ENCODE measurements at regions not wholly inside any gene's neighbourhood (a gene's known extent, or its start where the extent isn't known, plus 50 kb on each side); places are given as distances from the start of the nearest gene placed in this dataset.

DNA sequence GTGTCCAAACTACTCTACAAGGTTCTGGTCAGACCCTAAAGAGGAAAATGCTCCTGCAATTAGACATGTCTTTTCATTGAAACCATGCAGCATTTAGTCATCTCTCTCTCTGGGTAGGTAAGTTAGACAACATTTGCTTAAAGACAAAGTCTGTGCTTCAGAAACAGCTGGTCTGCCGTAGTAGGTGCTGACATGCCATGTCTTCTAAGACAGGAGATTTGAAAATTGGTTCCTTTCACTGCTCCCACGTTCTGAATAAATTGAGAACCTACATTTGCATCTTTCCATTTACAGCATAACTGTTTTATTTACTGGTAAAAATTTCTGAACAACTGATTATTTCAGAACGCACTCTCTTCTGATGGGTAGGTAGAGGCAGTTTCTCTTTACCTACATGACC is 494.0 kb downstream of the EFNB2 start:
- H4K20me1 ChIP-seq (ENCODE audit: insufficient read depth, low read length) = no peaks in the 10 kb centered on the region
- H3K9me2 ChIP-seq (ENCODE audit: insufficient read depth, low read length) = no peaks in the 10 kb centered on the region
- no peaks in the 10 kb centered on the region for H3K9me3 ChIP-seq (ENCODE audit: low read length)
- no peaks in the 10 kb centered on the region for H3K4me1 ChIP-seq (ENCODE audit: insufficient read depth, low read length, poor library complexity, severe bottlenecking)
- no peaks in the 10 kb centered on the region for H3K36me3 ChIP-seq (ENCODE audit: insufficient read depth, low read length)
- H3K79me2 ChIP-seq (ENCODE audit: insufficient read depth, low read depth, low read length) = no peaks in the 10 kb centered on the region
- no peak overlapping the region for H2AFZ ChIP-seq (ENCODE audit: low read length)
- no peak overlapping the region for H3K4me3 ChIP-seq (ENCODE audit: low read depth, low read length, poor library complexity, severe bottlenecking)
- DNase-seq (ENCODE audit: low spot score) = no peak
- BruUV-seq (replicated peaks) = no TSS peak
- no peak overlapping the region for H3K4me2 ChIP-seq (ENCODE audit: low read length)
- TF ChIP-seq, protein P1, sequence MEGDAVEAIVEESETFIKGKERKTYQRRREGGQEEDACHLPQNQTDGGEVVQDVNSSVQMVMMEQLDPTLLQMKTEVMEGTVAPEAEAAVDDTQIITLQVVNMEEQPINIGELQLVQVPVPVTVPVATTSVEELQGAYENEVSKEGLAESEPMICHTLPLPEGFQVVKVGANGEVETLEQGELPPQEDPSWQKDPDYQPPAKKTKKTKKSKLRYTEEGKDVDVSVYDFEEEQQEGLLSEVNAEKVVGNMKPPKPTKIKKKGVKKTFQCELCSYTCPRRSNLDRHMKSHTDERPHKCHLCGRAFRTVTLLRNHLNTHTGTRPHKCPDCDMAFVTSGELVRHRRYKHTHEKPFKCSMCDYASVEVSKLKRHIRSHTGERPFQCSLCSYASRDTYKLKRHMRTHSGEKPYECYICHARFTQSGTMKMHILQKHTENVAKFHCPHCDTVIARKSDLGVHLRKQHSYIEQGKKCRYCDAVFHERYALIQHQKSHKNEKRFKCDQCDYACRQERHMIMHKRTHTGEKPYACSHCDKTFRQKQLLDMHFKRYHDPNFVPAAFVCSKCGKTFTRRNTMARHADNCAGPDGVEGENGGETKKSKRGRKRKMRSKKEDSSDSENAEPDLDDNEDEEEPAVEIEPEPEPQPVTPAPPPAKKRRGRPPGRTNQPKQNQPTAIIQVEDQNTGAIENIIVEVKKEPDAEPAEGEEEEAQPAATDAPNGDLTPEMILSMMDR (conservative IDR thresholded peaks at IDR 0.05; ENCODE audit: low read length) = no peak
- no peak for TF ChIP-seq EZH2phosphoT487 (IDR thresholded peaks at IDR 0.05; ENCODE audit: borderline replicate concordance, low read depth, low read length)
- ChIA-PET CTCF (ENCODE audit: unreplicated experiment) (no interaction called here), POLR2A (no interaction called here)
- intact Hi-C loops (cut with micrococcal nuclease; ENCODE audit: unreplicated experiment) = no loop called here
- H3K27ac ChIP-seq (ENCODE audit: low read depth, low read length, poor library complexity, severe bottlenecking) = no peak overlapping the region

- Histone ChIP-seq H3K9me3 (ENCODE audit: low read length) (no peaks in the 10 kb centered on the region), H2AFZ (ENCODE audit: low read length) (no peak overlapping the region), H3K79me2 (ENCODE audit: insufficient read depth, low read depth, low read length) (no peaks in the 10 kb centered on the region), H3K27ac (ENCODE audit: low read depth, low read length, poor library complexity, severe bottlenecking) (no peak overlapping the region), H3K4me2 (ENCODE audit: low read length) (no peak overlapping the region), H3K4me3 (ENCODE audit: low read depth, low read length, poor library complexity, severe bottlenecking) (no peak overlapping the region), H3K36me3 (ENCODE audit: insufficient read depth, low read length) (no peaks in the 10 kb centered on the region), H4K20me1 (ENCODE audit: insufficient read depth, low read length) (no peaks in the 10 kb centered on the region), H3K4me1 (ENCODE audit: insufficient read depth, low read length, poor library complexity, severe bottlenecking) (no peaks in the 10 kb centered on the region), H3K9me2 (ENCODE audit: insufficient read depth, low read length) (no peaks in the 10 kb centered on the region)
- BruUV-seq (replicated peaks) = no TSS peak
- POLR2A ChIA-PET = no interaction called here
- intact Hi-C loops (cut with micrococcal nuclease; ENCODE audit: unreplicated experiment) = no loop called here
- CTCF ChIA-PET (ENCODE audit: unreplicated experiment) = no interaction called here
- DNase-seq (ENCODE audit: low spot score) = no peak
- TF ChIP-seq, protein P1 (conservative IDR thresholded peaks at IDR 0.05; ENCODE audit: low read length) = no peak
- no peak for TF ChIP-seq EZH2phosphoT487 (IDR thresholded peaks at IDR 0.05; ENCODE audit: borderline replicate concordance, low read depth, low read length)
Measured at GRCh38 chr13:106038752-106039151, 496.7 kb downstream of the EFNB2 start.

DNA sequence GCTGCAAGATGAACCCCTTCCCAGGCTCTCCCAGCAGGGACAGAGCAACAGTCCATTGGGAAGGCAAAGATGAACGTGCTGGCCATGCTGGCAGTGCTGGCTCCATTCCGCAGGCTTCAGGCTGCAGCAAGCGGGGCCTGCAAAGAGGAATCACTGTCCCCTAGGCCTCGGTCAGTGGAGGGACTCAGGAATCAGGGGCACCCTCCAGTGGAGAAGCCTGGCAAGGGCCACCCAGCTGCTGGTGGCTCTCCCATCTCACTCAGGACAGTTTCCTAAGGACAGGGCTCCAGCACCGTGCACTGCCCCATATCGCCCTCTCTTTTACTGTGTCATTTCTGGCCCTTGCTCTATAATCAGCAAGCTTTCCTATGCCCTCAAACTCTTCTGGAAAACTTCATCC is 498.6 kb downstream of the EFNB2 start:
- Histone ChIP-seq H3K4me3 (ENCODE audit: low read depth, low read length, poor library complexity, severe bottlenecking) (no peak overlapping the region), H4K20me1 (ENCODE audit: insufficient read depth, low read length) (no peaks in the 10 kb centered on the region), H3K36me3 (ENCODE audit: insufficient read depth, low read length) (no peaks in the 10 kb centered on the region), H3K9me2 (ENCODE audit: insufficient read depth, low read length) (no peaks in the 10 kb centered on the region), H3K4me2 (ENCODE audit: low read length) (no peak overlapping the region), H3K4me1 (ENCODE audit: insufficient read depth, low read length, poor library complexity, severe bottlenecking) (no peaks in the 10 kb centered on the region), H3K79me2 (ENCODE audit: insufficient read depth, low read depth, low read length) (no peaks in the 10 kb centered on the region), H2AFZ (ENCODE audit: low read length) (no peak overlapping the region), H3K9me3 (ENCODE audit: low read length) (no peaks in the 10 kb centered on the region), H3K27ac (ENCODE audit: low read depth, low read length, poor library complexity, severe bottlenecking) (no peak overlapping the region)
- intact Hi-C loops (cut with micrococcal nuclease; ENCODE audit: unreplicated experiment) = no loop called here
- BruUV-seq (replicated peaks) = no TSS peak
- CTCF ChIA-PET (ENCODE audit: unreplicated experiment) = no interaction called here
- POLR2A ChIA-PET = no interaction called here
- no peak for TF ChIP-seq EZH2phosphoT487 (IDR thresholded peaks at IDR 0.05; ENCODE audit: borderline replicate concordance, low read depth, low read length)
- TF ChIP-seq, protein P1 (conservative IDR thresholded peaks at IDR 0.05; ENCODE audit: low read length) = no peak
- DNase-seq (ENCODE audit: low spot score) = no peak

Measured in OCI-LY7 (cell line).